Fibroblast of lung (primary cell): ENCODE measurements at regions not wholly inside any gene's neighbourhood (a gene's known extent, or its start where the extent isn't known, plus 50 kb on each side); places are given as distances from the start of the nearest gene placed in this dataset.
A peak's percentile ranks its signal among the peaks of the same experiment; 100 is the strongest.

Experiments used
- DNase-seq, 2 donors: peaks; one replicate each; pipeline versions ENCODE4 v3.0.0 to v3.0.0-alpha.2; 2010; ENCODE audit warnings: low read depth in 2 of 2
- H2AFZ ChIP-seq: 2 replicates; pipeline ENCODE4 v1.5.1; 2012; ENCODE audit warnings: low read length, control low read depth, inconsistent platforms
- H3K27ac ChIP-seq: 2 replicates; pipeline ENCODE4 v1.5.1; 2011; ENCODE audit warnings: low read length, control low read depth; ENCODE audit not compliant: insufficient read depth
- H3K27me3 ChIP-seq: 2 replicates; pipeline ENCODE4 v1.5.1; 2011; ENCODE audit warnings: mild to moderate bottlenecking, low read length; ENCODE audit not compliant: control insufficient read depth, insufficient read depth
- H3K36me3 ChIP-seq: 2 replicates; pipeline ENCODE4 v1.5.1; 2011; ENCODE audit warnings: low read length; ENCODE audit not compliant: control insufficient read depth, insufficient read depth
- H3K4me1 ChIP-seq: 2 replicates; pipeline ENCODE4 v1.5.1; 2011; ENCODE audit warnings: low read length; ENCODE audit not compliant: control insufficient read depth, insufficient read depth; ENCODE audit errors: extremely low read depth
- H3K4me2 ChIP-seq: 2 replicates; pipeline ENCODE4 v1.5.1; 2011; ENCODE audit warnings: low read length, control low read depth; ENCODE audit not compliant: insufficient read depth; ENCODE audit errors: extremely low read depth
- H3K4me3 ChIP-seq, 4 experiments: fragments of 200-600 bp in 1 of 4; sonication (generic) in 1 of 4; replicated peaks in 1 of 4; 2 replicates each; pipeline ENCODE4 v1.5.1; 2011 to 2016; ENCODE audit warnings: low read length in 4 of 4, low read depth in 3 of 4, mild to moderate bottlenecking in 3 of 4, control low read depth in 2 of 4, inconsistent platforms in 1 of 4, mixed read lengths in 1 of 4; ENCODE audit not compliant: insufficient read depth in 1 of 4; ENCODE audit errors: control extremely low read depth in 1 of 4
- H3K79me2 ChIP-seq: 2 replicates; pipeline ENCODE4 v1.5.1; 2012; ENCODE audit warnings: mild to moderate bottlenecking, low read length, inconsistent platforms; ENCODE audit not compliant: control insufficient read depth, insufficient read depth
- H3K9ac ChIP-seq: 2 replicates; pipeline ENCODE4 v1.5.1; 2011; ENCODE audit warnings: mild to moderate bottlenecking, low read length, control low read depth; ENCODE audit not compliant: insufficient read depth
- H3K9me3 ChIP-seq: 2 replicates; pipeline ENCODE4 v1.5.1; 2012; ENCODE audit warnings: low read depth, low read length; ENCODE audit not compliant: control insufficient read depth, insufficient read depth
- H4K20me1 ChIP-seq: 2 replicates; pipeline ENCODE4 v1.5.1; 2011; ENCODE audit warnings: low read length; ENCODE audit not compliant: control insufficient read depth, insufficient read depth; ENCODE audit errors: extremely low read depth
- CTCF ChIP-seq, 2 donors: IDR thresholded peaks in 1 of 2; conservative IDR thresholded peaks in 1 of 2; 1 replicate in 1 of 2; 2 replicates in 1 of 2; pipeline ENCODE4 v1.5.1; 2011 to 2012; ENCODE audit warnings: low read length in 2 of 2, control low read depth in 1 of 2, inconsistent platforms in 1 of 2, low read depth in 1 of 2, mild to moderate bottlenecking in 1 of 2
- EZH2 ChIP-seq: IDR thresholded peaks from 2 replicates; pipeline ENCODE4 v1.5.1; 2012; ENCODE audit warnings: low read length, control low read depth, mild to moderate bottlenecking; ENCODE audit errors: missing control alignments

- no peaks in the 10 kb centered on the region for H3K36me3 ChIP-seq
- no peaks in the 10 kb centered on the region for H4K20me1 ChIP-seq
- no peak overlapping the region for H3K27ac ChIP-seq
- H3K9me3 ChIP-seq: no peaks in the 10 kb centered on the region
- no peak overlapping the region for H3K4me3 ChIP-seq
- no peaks in the 10 kb centered on the region for H3K4me1 ChIP-seq
- no peak overlapping the region for H3K4me2 ChIP-seq
- no peaks in the 10 kb centered on the region for H3K27me3 ChIP-seq
- no peak overlapping the region for H3K9ac ChIP-seq
- DNase-seq: no peak
- no peak for TF ChIP-seq EZH2
- TF ChIP-seq CTCF (conservative IDR thresholded peaks at IDR 0.05 in 1 of 2, IDR thresholded peaks at IDR 0.05 in 1 of 2; ENCODE audit: low read depth in 1 of 2, low read length in 2 of 2): no peak
- H2AFZ ChIP-seq: no peak overlapping the region
- no peaks in the 10 kb centered on the region for H3K79me2 ChIP-seq
Measured at GRCh38 chr1:98126740-98127139, 205.9 kb upstream of the DPYD start.

- Histone ChIP-seq H3K4me3 (no peak overlapping the region), H3K4me1 (no peaks in the 10 kb centered on the region), H3K27me3 (no peaks in the 10 kb centered on the region), H4K20me1 (no peaks in the 10 kb centered on the region), H3K4me2 (no peak overlapping the region), H3K9me3 (no peaks in the 10 kb centered on the region), H3K36me3 (no peaks in the 10 kb centered on the region), H3K9ac (no peak overlapping the region), H3K27ac (no peak overlapping the region), H2AFZ (no peak overlapping the region), H3K79me2 (no peaks in the 10 kb centered on the region)
- peak in 1 of 2 donors; percentile 36 for DNase-seq
- no peak for TF ChIP-seq EZH2
- no peak for TF ChIP-seq CTCF (conservative IDR thresholded peaks at IDR 0.05 in 1 of 2, IDR thresholded peaks at IDR 0.05 in 1 of 2; ENCODE audit: low read depth in 1 of 2, low read length in 2 of 2)
Measured at GRCh38 chr1:98121646-98122045, 200.8 kb upstream of the DPYD start.

GRCh38 chr1:98119796-98120195, 199.0 kb upstream of the DPYD start:
- no peaks in the 10 kb centered on the region for H3K27me3 ChIP-seq
- H3K9ac ChIP-seq: no peak overlapping the region
- H2AFZ ChIP-seq: no peak overlapping the region
- H3K79me2 ChIP-seq: no peaks in the 10 kb centered on the region
- H3K4me3 ChIP-seq: no peak overlapping the region
- H3K9me3 ChIP-seq: no peaks in the 10 kb centered on the region
- no peak for TF ChIP-seq CTCF (conservative IDR thresholded peaks at IDR 0.05 in 1 of 2, IDR thresholded peaks at IDR 0.05 in 1 of 2; ENCODE audit: low read depth in 1 of 2, low read length in 2 of 2)
- no peak for TF ChIP-seq EZH2
- DNase-seq: peak; percentile 13 to 20
- H3K4me1 ChIP-seq: no peaks in the 10 kb centered on the region
- no peaks in the 10 kb centered on the region for H3K36me3 ChIP-seq
- no peak overlapping the region for H3K27ac ChIP-seq
- no peaks in the 10 kb centered on the region for H4K20me1 ChIP-seq
- no peak overlapping the region for H3K4me2 ChIP-seq
